ENCODE measurements at regions not wholly inside any gene's neighbourhood (a gene's known extent, or its start where the extent isn't known, plus 50 kb on each side); places are given as distances from the start of the nearest gene placed in this dataset.

- TF ChIP-seq POLR2A (IDR thresholded peaks at IDR 0.05): no peak
- TF ChIP-seq CTCF (IDR thresholded peaks at IDR 0.05): no peak
- TF ChIP-seq POLR2AphosphoS5 (IDR thresholded peaks at IDR 0.05): no peak
- TF ChIP-seq EP300 (IDR thresholded peaks at IDR 0.05): no peak
Measured at GRCh38 chr1:170461291-170461747, 70.6 kb upstream of the GORAB start.
